A172 (cell line): ENCODE measurements at regions not wholly inside any gene's neighbourhood (a gene's known extent, or its start where the extent isn't known, plus 50 kb on each side); places are given as distances from the start of the nearest gene placed in this dataset.
"Not testable (repeated sequence)": the region's sequence is repeated elsewhere in the genome, so short reads cannot be mapped to it uniquely, and the experiment has no call there.

Experiments
- DNase-seq: peaks from one replicate; pipeline ENCODE4 v3.0.0-alpha.2; 2015; ENCODE audit warnings: low spot score

DNA sequence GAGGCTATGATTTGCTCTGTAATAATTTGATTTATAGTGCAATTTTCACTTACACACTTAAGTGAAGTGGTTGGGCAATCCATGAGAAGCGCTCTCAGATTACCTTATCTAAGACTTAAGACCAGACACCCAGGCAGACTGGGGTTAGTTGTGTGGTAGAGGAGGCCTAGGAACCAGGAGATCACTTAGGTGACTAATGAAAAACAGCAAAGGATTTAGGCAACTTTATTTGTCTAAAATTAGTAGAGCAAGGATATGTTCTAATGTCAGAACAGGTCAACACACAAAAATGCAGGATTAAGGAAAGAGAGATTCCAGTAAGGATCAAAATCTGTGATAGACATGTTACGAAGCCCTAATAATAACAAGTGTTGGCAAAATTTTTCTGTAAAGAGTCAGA, 913.8 kb downstream of the TLE1 start:
- DNase-seq = no peak

DNA sequence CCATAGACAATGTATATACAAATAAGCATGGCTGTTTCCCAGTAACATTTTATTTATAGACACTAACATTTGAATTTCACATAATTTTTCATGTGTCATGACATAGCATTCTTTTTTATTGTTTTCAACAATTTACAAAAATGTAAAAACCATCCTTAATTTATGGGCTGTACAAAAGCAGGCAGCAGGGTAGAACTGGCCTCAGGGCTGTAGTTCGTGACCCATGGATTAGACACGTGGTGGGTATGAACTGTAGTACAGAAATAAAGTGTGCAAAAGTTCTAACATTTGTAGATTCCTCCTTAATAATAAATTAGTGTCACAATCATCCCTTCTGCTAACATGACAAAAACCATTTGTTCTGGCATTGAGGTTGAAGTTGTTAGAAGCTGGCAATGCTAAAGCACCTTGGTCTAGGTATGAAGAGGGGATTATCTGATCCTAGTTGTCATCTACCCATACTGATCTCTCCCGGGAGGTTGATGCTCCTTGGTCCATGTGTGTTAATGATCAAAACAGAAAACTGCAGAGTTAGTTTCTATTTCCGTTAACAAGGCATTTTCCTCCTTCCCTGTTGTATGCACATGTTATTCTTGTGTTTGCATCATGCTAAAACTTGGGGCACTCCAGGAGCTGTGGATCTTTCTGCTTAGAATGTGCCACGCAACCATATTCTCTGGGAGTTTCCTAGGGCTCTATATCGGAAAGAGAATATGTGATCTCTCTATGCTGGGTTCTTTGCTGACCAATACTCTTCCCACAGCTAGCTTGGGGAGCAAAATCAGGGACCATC, 917.6 kb downstream of the TLE1 start:
- no peak for DNase-seq

DNA sequence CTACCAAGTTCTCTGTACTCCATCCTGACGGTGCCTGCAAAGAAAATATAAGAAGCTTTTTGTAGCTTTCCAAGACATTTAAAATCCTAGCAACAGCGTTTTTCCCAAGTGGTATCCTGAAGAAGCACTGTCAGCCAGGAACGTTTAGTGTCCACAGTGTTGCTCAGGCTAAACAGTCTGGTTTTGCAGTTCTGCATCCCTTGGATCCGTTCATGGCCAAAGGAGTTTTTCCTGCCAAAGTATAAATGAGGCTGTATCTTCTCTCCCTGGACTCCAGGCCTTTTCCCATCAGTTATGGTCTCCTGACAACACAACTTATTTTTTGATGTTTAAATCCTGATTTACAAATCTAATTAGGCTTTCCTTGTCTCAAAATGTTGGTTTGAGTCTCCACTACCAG, 925.8 kb downstream of the TLE1 start:
- DNase-seq = no peak

DNA sequence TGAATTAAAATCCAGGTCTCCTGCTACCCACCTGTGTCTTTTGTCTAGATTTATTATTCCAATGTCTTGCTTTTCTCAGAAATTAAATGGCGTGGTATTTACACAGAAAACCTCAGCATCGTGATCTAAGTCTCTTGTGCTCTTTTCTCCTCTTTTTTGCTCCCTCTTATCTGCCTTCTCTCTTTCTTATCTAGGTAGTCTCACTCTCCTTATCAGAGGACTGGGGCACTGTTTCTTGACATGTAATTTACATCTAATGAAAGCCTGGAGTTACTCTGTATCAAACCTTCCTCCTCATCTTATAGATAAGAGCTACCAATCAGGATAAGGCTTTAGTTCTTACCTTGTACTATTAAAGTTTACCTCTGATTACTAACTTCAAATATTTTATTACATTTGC, 933.8 kb downstream of the TLE1 start:
- DNase-seq = no peak

DNA sequence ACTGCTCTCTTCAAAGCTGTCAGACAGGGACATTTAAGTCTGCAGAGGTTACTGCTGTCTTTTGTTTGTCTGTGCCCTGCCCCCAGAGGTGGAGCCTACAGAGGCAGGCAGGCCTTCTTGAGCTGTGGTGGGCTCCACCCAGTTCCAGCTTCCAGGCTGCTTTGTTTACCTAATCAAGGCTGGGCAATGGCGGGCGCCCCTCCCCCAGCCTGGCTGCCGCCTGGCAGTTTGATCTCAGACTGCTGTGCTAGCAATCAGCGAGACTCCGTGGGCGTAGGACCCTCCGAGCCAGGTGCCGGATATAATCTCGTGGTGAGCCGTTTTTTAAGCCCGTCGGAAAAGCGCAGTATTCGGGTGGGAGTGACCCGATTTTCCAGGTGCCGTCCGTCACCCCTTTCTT, 942.3 kb downstream of the TLE1 start:
- DNase-seq = not testable (repeated sequence)

DNA sequence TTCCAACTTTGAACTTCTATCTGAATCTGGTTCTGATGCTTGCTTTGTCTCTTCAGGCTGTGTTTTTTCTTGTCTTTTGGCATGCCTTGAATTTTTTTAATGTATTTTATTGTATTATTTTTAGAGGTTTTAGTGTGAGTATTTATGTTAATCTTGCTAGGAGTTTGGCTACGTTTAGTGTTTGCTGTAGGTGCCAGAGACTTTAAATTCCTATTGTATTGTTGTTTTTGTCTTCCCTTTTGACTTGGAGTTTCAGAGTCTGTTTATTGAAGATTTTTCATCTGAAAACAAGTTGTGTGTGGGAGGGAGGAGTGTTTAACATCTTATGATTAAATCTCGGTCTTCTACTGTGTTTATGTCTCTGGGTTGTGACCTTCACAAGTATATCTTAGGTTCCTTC, 956.8 kb downstream of the TLE1 start:
- no peak for DNase-seq

DNA sequence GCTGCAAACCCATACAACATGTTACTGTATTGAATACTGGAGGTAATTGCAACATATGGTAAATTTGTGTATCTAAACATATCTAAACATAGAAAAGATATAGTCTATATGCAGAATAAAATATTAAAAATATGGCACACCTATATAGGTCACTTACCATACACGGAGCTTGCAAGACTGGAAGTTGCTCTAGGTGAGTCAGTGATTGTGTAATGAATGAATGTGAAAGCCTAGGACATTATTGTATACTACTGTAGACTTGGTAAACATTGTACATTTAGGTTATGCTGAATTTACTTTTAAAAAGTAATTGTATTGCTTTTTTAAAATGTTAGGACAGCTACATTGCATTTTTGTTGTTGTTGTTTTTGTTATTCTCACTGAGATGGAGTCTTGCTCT, 968.8 kb downstream of the TLE1 start:
- no peak for DNase-seq

DNA sequence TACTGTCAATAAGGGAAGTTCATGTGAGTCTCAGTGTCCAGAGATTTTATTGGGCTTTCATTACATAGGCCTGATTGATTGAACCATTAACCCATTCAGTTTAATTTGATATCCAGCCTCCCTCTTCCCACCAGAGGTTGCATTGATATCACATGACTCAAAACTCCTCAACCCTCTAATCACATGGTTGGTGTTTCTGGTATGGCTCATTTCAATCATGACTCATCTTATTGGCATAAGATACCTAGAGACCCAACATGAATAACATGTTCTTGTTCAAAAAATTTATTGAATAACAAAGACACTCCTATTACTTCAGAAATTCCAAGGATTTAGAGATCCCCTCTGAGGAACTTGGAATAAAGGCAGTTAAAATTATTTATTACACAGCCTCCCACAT, 982.2 kb downstream of the TLE1 start:
- no peak for DNase-seq

DNA sequence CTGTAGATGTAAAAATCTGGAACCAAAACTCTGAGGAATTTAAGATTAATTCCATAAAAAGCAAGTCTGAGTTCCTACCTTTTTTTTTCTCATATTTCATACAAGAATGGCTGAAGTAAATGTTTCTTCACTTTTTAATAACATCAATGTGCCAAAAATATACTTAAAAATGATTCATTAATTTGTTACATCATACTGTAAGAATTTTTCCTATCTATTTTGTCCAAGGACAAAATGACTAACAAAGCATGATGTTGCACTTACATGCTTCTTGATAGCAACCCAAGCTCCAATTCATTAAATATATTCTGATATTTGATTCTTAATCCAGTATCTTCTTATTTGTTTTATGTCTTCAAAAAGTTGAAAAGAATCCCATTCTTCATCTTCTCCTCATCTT, 988.3 kb downstream of the TLE1 start:
- DNase-seq = no peak

DNA sequence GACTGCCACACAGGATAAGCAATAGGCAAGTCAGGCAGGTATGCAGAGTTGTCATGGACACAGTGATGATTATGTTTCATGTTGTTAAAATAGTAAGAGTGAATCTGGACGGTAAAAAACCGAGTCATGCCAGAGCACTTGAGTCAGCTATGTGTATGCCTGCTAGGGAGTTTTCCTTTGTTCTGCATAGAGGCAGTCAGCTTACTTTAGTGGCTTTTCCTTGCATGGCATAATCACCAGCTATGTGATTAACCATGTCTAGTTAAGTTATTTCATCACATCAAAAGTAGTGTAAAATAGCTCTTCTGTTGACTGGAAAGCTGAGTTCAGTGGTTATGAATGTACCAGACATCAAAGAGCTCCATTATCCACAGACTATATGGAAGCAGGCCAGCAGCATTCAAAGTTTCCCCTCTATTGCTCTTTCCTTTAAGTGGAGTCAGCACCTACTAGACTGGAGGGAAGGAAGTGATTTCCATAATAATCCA, 989.8 kb downstream of the TLE1 start:
- DNase-seq = peak; percentile 26

DNA sequence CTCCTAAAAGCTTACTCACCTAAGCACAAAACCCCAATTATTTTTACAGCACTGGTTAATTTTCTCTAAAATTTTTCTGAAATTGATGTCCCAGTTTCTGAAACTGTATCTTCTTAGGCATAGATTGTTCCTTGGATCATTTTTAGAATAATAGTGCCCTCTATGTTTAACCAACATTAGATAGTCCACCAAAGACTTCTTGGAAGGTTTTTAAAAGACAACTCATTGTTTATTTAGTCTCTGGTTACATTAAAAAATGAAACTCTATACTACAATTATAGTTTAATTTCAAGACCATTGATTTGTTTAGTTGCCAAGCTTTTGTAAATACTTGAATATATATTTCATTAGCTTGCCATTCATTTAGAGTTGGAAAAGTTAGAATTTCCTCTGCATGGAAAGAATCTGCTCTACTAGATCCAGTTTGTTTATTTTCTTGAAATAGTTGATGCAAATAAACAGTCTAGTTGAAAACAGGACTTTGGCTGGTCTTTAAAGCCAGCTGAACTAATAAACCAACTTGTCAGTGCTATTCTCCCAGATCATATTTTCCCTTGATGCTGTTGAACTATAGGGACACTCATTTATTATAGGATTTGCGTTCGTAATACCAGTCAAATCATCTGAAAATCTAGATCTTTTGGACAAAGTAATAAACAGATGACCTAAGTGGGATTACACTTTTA, 990.5 kb downstream of the TLE1 start:
- no peak for DNase-seq

DNA sequence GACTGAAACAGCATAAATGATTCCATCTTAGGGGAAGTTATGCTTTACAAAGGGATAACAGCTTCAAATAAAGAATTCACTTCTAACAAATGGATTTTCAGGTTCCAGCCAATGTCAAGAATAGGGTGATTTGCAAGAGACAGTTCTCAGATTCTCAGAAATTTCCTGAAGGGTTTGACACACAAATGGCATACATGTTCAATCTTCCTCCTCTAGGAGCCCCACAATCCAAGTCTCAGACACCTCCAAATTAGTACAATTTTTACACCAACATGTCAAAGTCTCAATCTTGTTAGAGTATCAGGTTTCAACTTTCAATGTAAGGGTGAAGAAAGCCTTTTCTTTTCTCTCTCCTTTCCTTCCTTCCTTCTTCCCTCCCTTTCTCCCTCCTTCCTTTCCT, 996.6 kb downstream of the TLE1 start:
- no peak for DNase-seq

DNA sequence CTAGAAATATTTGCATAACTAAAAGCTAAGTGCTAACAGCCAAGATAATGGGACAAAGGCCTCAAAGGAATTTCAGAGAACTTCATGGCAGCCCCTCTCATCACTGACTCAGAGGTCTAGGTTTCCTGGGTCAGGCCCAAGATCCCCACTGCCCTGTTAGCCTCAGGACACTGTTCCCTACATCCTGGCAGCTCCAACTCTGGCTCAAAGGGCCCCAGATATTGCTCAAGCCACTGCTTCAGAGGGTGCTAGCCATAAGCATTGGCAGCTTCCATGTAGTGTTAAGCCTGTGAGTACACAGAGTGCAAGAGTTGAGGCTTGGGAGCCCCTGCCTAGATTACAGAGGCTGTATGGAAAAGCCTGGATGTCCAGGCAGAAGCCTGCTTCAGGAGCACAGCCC, 998.1 kb downstream of the TLE1 start:
- DNase-seq = no peak

DNA sequence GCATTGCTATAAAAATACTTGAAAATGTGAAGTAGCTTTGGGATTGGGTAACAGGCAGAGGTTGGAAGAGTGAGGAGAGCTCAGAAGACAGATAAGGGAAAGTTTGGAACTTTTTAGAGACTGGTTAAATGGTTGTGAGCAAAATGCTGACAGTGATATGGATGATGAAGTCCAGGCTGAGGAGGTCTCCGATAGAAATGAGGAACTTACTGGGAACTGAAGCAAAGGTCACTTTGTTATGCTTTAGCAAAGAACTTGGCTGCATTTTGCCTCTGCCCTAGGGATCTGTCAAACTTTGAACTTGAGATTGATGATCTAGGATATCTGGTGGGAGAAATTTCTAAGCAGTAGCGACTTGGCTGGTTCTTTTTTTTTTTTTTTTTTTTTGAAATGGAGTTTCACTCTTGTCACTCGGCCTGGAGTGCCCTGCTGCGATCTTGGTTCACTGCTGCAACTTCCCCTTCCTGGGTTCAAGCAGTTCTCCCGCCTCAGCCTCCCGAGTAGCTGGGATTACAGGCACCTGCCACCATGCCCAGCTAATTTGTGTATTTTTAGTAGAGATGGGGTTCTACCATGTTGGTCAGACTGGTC, 998.9 kb downstream of the TLE1 start:
- no peak for DNase-seq

DNA sequence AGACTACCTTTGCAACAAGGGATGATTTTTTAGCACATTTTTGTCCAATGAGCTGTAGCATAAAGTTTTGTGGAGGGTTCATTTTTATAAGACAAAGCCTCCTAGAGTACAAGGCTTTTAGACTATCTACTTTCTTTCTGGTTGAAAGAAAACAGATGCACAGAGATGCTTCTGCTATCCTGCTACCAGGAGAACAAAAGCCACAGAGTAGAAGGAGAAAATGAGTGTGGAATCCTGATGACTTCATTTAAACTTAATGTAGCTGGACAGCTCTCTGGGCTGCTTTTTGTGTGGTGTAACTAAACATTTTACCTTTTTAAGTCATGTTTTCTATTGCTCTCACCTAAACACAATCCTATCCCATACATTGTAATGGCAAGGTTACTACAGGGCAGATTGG, 1009.4 kb downstream of the TLE1 start:
- DNase-seq = no peak

DNA sequence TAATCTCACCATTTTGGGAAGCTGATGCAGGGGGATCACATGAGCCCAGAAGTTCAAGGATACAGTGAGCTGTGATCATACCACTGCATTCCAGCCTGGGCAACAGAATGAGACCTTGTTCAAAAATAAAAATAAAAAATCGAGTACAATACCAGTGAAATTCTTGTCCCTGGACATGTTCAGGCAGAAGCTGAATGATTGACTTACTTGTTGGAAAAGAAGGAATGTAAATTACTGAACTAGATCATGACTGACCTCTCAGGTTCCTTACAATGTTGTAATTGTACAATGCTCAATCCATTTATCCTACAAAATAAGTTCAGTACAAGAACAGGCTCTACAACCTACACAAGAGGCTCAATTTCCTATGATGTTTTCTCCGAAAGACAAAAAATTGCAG, 1010.4 kb downstream of the TLE1 start:
- DNase-seq = no peak

DNA sequence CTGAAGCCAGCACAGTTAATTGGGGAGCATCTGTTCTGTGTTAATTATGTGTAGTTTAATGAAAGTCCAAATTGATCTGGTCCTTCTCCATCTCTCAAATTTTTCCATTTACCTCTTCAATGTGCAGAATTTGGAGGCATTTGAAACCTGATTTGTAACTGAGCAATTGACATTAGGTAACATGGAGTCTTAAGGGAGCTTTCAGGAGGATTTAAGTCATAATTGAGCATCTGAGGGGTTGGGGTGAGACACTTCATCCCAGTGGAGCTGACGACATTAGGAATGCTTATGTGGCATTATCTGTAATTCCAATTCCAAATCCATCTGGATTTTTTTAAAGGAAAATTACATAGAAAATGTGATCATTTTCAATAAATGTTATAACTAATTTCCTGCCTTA, 1015.9 kb downstream of the TLE1 start:
- no peak for DNase-seq

DNA sequence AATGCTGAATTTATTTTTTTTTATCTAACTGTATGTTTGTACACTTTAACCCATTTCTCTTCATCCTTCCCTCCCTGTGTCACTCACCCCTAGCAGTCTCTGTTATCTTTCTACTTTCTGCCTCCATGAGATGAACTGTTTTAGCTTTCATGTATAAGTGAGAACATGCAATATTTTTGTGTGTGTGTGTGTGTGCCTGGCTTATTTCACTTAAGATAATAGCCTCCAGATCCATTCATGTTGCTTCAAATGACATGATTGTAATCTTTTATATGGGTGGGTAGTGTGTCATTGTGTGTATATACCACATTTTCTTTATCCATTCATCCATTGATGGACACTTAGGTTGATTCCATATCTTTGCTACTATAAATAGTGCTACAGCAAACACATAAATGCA, 1023.9 kb downstream of the TLE1 start:
- DNase-seq = no peak

DNA sequence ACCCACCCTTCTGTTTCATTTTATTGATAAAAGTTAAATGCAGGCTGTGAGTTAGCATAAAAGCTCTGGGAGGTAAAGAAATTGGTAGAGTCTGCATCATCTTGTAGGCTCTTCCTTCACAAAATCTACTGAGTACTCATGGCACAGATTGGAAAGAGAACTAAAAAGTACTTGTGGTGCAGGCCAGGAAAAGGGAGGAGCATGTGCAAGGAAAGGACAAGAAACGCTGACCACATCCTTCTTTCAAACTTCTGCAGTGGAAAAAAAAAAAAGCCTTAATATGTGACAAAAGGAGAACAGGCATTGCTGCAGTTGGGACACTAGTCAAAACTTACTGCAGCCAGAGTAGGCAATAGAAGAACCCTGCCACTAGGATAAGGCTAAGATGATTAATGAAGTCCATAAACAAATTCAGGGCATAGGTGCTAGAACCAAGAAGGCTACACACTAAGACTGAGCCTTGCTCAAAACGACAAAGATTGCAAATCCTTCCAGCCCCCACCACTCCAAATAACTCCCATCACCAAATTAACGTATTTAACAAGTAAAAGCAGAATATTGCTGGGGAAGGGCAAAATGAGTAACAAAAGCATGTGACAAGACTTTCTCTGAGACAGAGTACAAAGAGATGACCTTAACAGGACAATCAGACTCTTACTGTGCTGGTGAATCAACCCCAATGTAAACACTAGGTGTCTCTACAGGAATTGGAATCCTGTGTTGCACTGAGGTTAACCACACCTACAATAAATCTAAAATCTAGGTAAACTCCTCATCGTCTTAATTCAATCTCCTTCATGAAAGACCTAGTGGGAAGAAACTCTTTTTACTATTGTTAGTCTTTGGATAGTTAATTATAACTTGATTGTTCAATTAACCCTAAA, 1024.8 kb downstream of the TLE1 start:
- peak; percentile 59 for DNase-seq

DNA sequence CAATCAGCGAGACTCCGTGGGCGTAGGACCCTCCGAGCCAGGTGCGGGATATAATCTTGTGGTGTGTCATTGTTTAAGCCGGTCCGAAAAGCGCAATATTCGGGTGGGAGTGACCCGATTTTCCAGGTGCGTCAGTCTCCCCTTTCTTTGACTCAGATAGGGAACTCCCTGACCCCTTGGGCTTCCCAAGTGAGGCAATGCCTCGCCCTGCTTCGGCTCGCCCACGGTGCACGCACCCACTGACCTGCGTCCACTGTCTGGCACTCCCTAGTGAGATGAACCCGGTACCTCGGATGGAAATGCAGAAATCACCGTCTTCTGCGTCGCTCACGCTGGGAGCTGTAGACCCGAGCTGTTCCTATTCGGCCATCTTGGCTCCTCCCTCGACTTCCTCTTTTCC, 1029.6 kb downstream of the TLE1 start:
- not testable (repeated sequence) for DNase-seq

DNA sequence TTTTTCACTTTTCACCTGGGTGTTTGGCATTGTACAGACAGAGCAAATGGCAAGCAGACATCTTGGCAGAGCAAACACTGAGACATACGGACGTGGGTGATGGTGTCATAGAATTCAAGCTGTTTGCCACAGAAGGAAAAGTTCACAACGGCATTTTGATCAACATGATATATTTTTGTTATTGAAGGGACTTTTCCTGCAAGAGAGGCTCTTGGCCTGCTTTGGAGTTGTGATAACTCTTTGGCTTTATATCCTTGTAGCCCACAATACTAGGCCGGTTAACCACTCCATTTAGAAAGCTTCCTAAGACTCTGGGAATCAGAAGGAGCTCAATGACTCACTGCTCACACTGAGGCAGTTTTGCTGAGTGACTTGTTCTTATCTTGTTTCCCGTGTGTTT, 1038.3 kb downstream of the TLE1 start:
- peak; percentile 46 for DNase-seq

DNA sequence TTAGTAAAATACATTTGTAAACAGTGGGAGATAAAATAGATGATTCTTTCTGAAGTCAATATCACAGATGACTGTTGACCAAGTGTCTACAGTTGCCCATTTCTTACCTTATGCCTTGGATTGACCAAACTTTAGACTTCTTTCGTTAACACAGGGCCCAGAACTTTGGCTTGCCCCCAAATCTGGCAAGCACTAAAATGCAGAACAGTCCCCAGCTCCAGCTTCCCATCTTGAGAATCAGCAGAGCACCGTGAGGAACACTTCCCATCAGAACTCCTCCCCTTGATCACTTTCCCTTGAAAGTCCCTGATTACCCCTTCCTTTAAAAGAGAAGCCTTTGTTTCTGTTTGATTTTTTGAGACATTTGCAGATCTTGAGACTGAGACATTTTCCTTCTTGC, 1039.9 kb downstream of the TLE1 start:
- DNase-seq = no peak
